H9 (cell line): ENCODE measurements at regions not wholly inside any gene's neighbourhood (a gene's known extent, or its start where the extent isn't known, plus 50 kb on each side); places are given as distances from the start of the nearest gene placed in this dataset.

Experiments
- DNase-seq: peaks from one replicate; pipeline ENCODE4 v3.0.0-alpha.2; 2017
- H2AFZ ChIP-seq: one replicate; pipeline ENCODE4 v1.6.1; 2013; ENCODE audit warnings: mild to moderate bottlenecking, low read length, control low read depth, moderate library complexity
- H2AK5ac ChIP-seq: 2 replicates; pipeline ENCODE4 v1.6.1; 2013; ENCODE audit warnings: low read length, control low read depth, mixed read lengths; ENCODE audit not compliant: insufficient read length
- H2BK120ac ChIP-seq: one replicate; pipeline ENCODE4 v1.6.1; 2013; ENCODE audit warnings: low read depth, mild to moderate bottlenecking, low read length, control low read depth, inconsistent platforms; ENCODE audit not compliant: poor library complexity, severe bottlenecking
- H2BK12ac ChIP-seq: 2 replicates; pipeline ENCODE4 v1.6.1; 2013; ENCODE audit warnings: low read length, control low read depth, mixed read lengths, low read depth; ENCODE audit not compliant: insufficient read length
- H2BK15ac ChIP-seq: 2 replicates; pipeline ENCODE4 v1.6.1; 2013; ENCODE audit warnings: low read depth, low read length, control low read depth
- H2BK20ac ChIP-seq: one replicate; pipeline ENCODE4 v1.6.1; 2013; ENCODE audit warnings: low read depth, mild to moderate bottlenecking, low read length, control low read depth, inconsistent platforms; ENCODE audit not compliant: poor library complexity, severe bottlenecking
- H2BK5ac ChIP-seq: 2 replicates; pipeline ENCODE4 v1.6.1; 2013; ENCODE audit warnings: low read length, control low read depth, mixed read lengths; ENCODE audit not compliant: insufficient read length
- H3K14ac ChIP-seq: 2 replicates; pipeline ENCODE4 v1.6.1; 2013; ENCODE audit warnings: low read length, control low read depth; ENCODE audit not compliant: insufficient read depth
- H3K18ac ChIP-seq: 2 replicates; pipeline ENCODE4 v1.6.1; 2013; ENCODE audit warnings: low read depth, mild to moderate bottlenecking, mixed read lengths, low read length, control low read depth; ENCODE audit not compliant: insufficient read length
- H3K23ac ChIP-seq: 2 replicates; pipeline ENCODE4 v1.6.1; 2013; ENCODE audit warnings: low read length, control low read depth, mixed read lengths, low read depth; ENCODE audit not compliant: insufficient read length
- H3K23me2 ChIP-seq: 2 replicates; pipeline ENCODE4 v1.6.1; 2013; ENCODE audit warnings: low read depth, mild to moderate bottlenecking, mixed read lengths, low read length, control low read depth; ENCODE audit not compliant: insufficient read length, poor library complexity, severe bottlenecking
- H3K27ac ChIP-seq: 2 replicates; pipeline ENCODE4 v1.5.1; 2013; ENCODE audit warnings: low read length, control low read depth, mixed read lengths, low read depth; ENCODE audit not compliant: insufficient read length
- H3K27me3 ChIP-seq: 2 replicates; pipeline ENCODE4 v1.6.1; 2013; ENCODE audit warnings: low read length, control low read depth, inconsistent platforms; ENCODE audit not compliant: insufficient read depth
- H3K4ac ChIP-seq: 2 replicates; pipeline ENCODE4 v1.6.1; 2013; ENCODE audit warnings: low read depth, mild to moderate bottlenecking, control low read depth, inconsistent platforms, low read length, moderate library complexity
- H3K4me1 ChIP-seq: 2 replicates; pipeline ENCODE4 v1.6.1; 2013; ENCODE audit warnings: low read length, control low read depth, inconsistent platforms; ENCODE audit not compliant: insufficient read depth
- H3K4me2 ChIP-seq: 2 replicates; pipeline ENCODE4 v1.6.1; 2013; ENCODE audit warnings: low read length, control low read depth, mixed read lengths; ENCODE audit not compliant: insufficient read length, insufficient read depth
- H3K56ac ChIP-seq: 2 replicates; pipeline ENCODE4 v1.6.1; 2013; ENCODE audit warnings: low read depth, mild to moderate bottlenecking, mixed read lengths, low read length, control low read depth; ENCODE audit not compliant: insufficient read length
- H3K79me1 ChIP-seq: 2 replicates; pipeline ENCODE4 v1.6.1; 2013; ENCODE audit warnings: low read depth, mild to moderate bottlenecking, moderate library complexity, low read length, control low read depth, inconsistent platforms; ENCODE audit not compliant: insufficient read depth, poor library complexity, severe bottlenecking
- H3K79me2 ChIP-seq: 2 replicates; pipeline ENCODE4 v1.6.1; 2013; ENCODE audit warnings: low read length, control low read depth, inconsistent platforms; ENCODE audit not compliant: insufficient read depth
- H3K9ac ChIP-seq: 2 replicates; pipeline ENCODE4 v1.6.1; 2013; ENCODE audit warnings: low read length, control low read depth, mixed read lengths; ENCODE audit not compliant: insufficient read length; ENCODE audit errors: extremely low read depth
- H3K9me3 ChIP-seq: one replicate; pipeline ENCODE4 v1.6.1; 2013; ENCODE audit warnings: low read depth, low read length, inconsistent platforms; ENCODE audit not compliant: control insufficient read depth
- H3T11ph ChIP-seq: one replicate; pipeline ENCODE4 v1.6.1; 2013; ENCODE audit warnings: mild to moderate bottlenecking, low read length, control low read depth, inconsistent platforms
- H4K20me1 ChIP-seq: one replicate; pipeline ENCODE4 v1.6.1; 2013; ENCODE audit not compliant: control insufficient read depth, insufficient read length, insufficient read depth
- H4K5ac ChIP-seq: 2 replicates; pipeline ENCODE4 v1.6.1; 2013; ENCODE audit warnings: low read depth, mild to moderate bottlenecking, mixed read lengths, low read length, control low read depth; ENCODE audit not compliant: insufficient read length
- H4K8ac ChIP-seq: replicated peaks from 2 replicates; pipeline ENCODE4 v1.6.1; 2013; ENCODE audit warnings: low read length, control low read depth, mixed read lengths, low read depth; ENCODE audit not compliant: insufficient read length
- H4K91ac ChIP-seq: 2 replicates; pipeline ENCODE4 v1.6.1; 2013; ENCODE audit warnings: low read depth, mild to moderate bottlenecking, moderate library complexity, mixed read lengths, low read length, control low read depth; ENCODE audit not compliant: insufficient read length
- H3K27ac Mint-ChIP-seq, 3 experiments: 2 replicates in 2 of 3; 3 replicates in 1 of 3; pipeline ENCODE4 v1.8.0; 2020 to 2021; ENCODE audit warnings: mixed read lengths in 3 of 3, mild to moderate bottlenecking in 1 of 3, moderate library complexity in 1 of 3
- H3K27me3 Mint-ChIP-seq: 2 replicates; pipeline ENCODE4 v1.8.0; 2021; ENCODE audit warnings: low read depth, mild to moderate bottlenecking, moderate library complexity, mixed read lengths
- H3K36me3 Mint-ChIP-seq, 3 experiments: 2 replicates in 2 of 3; 3 replicates in 1 of 3; pipeline ENCODE4 v1.8.0; 2020 to 2021; ENCODE audit warnings: low read depth in 3 of 3, mixed read lengths in 3 of 3; ENCODE audit not compliant: insufficient read depth in 1 of 3
- H3K4me1 Mint-ChIP-seq, 2 experiments: 2 replicates each; pipeline ENCODE4 v1.8.0; 2020; ENCODE audit warnings: mixed read lengths in 2 of 2
- H3K4me3 Mint-ChIP-seq, 2 experiments: 2 replicates in 1 of 2; 3 replicates in 1 of 2; pipeline ENCODE4 v1.8.0; 2020 to 2021; ENCODE audit warnings: mild to moderate bottlenecking in 2 of 2, mixed read lengths in 2 of 2, moderate library complexity in 1 of 2
- H3K9me3 Mint-ChIP-seq, 2 experiments: 2 replicates in 1 of 2; 3 replicates in 1 of 2; pipeline ENCODE4 v1.8.0; 2020; ENCODE audit warnings: mild to moderate bottlenecking in 2 of 2, mixed read lengths in 2 of 2, moderate library complexity in 1 of 2
- WGBS: extraction: QIAGEN DNeasy Blood & Tissue Kit; methylation state at CpG from one replicate; pipeline ENCODE4 v1.1.7; 2013; ENCODE audit warnings: missing lambda C conversion rate, low lambda C conversion rate, mixed read lengths; ENCODE audit not compliant: insufficient read length; ENCODE audit errors: extremely low coverage; 5-methylcytosine and 5-hydroxymethylcytosine counted together
- TF ChIP-seq, protein P1 (sequence below): fragments of 200-600 bp; sonication (generic); conservative IDR thresholded peaks from 3 replicates; pipeline ENCODE4 v1.8.0; 2021; ENCODE audit warnings: antibody characterized with exemption, mild to moderate bottlenecking

DNA sequence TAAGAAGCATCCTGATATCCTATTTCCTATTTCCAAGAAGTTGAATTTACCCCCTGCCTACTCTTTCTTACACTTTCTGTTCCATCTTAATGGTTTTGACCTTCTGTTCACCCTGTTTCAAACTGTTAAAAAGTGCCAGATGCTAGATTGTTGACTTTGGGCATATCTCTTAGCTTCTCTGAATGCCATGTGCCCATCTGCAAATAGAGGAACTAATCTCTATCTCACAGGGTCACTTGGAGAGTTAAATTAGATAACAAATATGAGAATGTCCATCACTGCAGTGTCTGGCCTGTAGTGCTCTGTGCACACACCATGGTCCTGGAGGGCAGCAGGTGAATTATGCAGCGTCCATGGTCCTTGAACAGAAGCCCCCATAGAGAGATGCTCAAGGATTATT, 83.8 kb downstream of the LRATD1 start:
- no peak overlapping the region for H2BK15ac ChIP-seq
- no peak overlapping the region for H4K8ac ChIP-seq
- H3K18ac ChIP-seq = no peak overlapping the region
- H3K9me3 ChIP-seq = no peaks in the 10 kb centered on the region
- H4K5ac ChIP-seq = no peak overlapping the region
- no peaks in the 10 kb centered on the region for H3K79me2 ChIP-seq
- H3K4me2 ChIP-seq = no peak overlapping the region
- H4K91ac ChIP-seq = no peak overlapping the region
- H3K9ac ChIP-seq = no peak overlapping the region
- H3K4me1 ChIP-seq = no peaks in the 10 kb centered on the region
- H2BK20ac ChIP-seq = no peak overlapping the region
- no peak overlapping the region for H2BK5ac ChIP-seq
- no peak overlapping the region for H2AFZ ChIP-seq
- no peak overlapping the region for H3K4ac ChIP-seq
- H3K27ac ChIP-seq = no peak overlapping the region
- Mint-ChIP-seq H3K27me3 (no peaks in the 10 kb centered on the region), H3K9me3 (no peaks in the 10 kb centered on the region), H3K4me1 (no peaks in the 10 kb centered on the region), H3K27ac (no peak overlapping the region), H3K4me3 (no peak overlapping the region), H3K36me3 (no peaks in the 10 kb centered on the region)
- no peak overlapping the region for H2AK5ac ChIP-seq
- no peak overlapping the region for H3K14ac ChIP-seq
- no peak overlapping the region for H2BK120ac ChIP-seq
- no peaks in the 10 kb centered on the region for H3K23me2 ChIP-seq
- H3K23ac ChIP-seq = no peak overlapping the region
- no peak overlapping the region for H3K56ac ChIP-seq
- no CpG with 5 or more reads among the region's 1 CpG for WGBS
- H3K27me3 ChIP-seq = no peaks in the 10 kb centered on the region
- TF ChIP-seq, protein P1, sequence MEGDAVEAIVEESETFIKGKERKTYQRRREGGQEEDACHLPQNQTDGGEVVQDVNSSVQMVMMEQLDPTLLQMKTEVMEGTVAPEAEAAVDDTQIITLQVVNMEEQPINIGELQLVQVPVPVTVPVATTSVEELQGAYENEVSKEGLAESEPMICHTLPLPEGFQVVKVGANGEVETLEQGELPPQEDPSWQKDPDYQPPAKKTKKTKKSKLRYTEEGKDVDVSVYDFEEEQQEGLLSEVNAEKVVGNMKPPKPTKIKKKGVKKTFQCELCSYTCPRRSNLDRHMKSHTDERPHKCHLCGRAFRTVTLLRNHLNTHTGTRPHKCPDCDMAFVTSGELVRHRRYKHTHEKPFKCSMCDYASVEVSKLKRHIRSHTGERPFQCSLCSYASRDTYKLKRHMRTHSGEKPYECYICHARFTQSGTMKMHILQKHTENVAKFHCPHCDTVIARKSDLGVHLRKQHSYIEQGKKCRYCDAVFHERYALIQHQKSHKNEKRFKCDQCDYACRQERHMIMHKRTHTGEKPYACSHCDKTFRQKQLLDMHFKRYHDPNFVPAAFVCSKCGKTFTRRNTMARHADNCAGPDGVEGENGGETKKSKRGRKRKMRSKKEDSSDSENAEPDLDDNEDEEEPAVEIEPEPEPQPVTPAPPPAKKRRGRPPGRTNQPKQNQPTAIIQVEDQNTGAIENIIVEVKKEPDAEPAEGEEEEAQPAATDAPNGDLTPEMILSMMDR = no peak
- no peak overlapping the region for H3T11ph ChIP-seq
- DNase-seq = no peak
- H4K20me1 ChIP-seq = no peaks in the 10 kb centered on the region
- no peaks in the 10 kb centered on the region for H3K79me1 ChIP-seq
- H2BK12ac ChIP-seq = no peak overlapping the region
